ENCODE measurements at regions not wholly inside any gene's neighbourhood (a gene's known extent, or its start where the extent isn't known, plus 50 kb on each side); places are given as distances from the start of the nearest gene placed in this dataset.

- Histone ChIP-seq H2BK120ac (ENCODE audit: low read depth, low read length, poor library complexity, severe bottlenecking) (no peak overlapping the region), H3K14ac (ENCODE audit: insufficient read depth, low read length) (no peak overlapping the region), H3K27me3 (ENCODE audit: insufficient read depth, low read length) (no peaks in the 10 kb centered on the region), H2AK5ac (ENCODE audit: insufficient read length, low read length) (no peak overlapping the region), H3K23ac (ENCODE audit: insufficient read length, low read depth, low read length) (no peak overlapping the region), H3K23me2 (ENCODE audit: insufficient read length, low read depth, low read length, poor library complexity, severe bottlenecking) (no peaks in the 10 kb centered on the region), H3K79me1 (ENCODE audit: insufficient read depth, low read depth, low read length, poor library complexity, severe bottlenecking) (no peaks in the 10 kb centered on the region), H2BK20ac (ENCODE audit: low read depth, low read length, poor library complexity, severe bottlenecking) (no peak overlapping the region), H3K4ac (ENCODE audit: low read depth, low read length) (no peak overlapping the region), H3K18ac (ENCODE audit: insufficient read length, low read depth, low read length) (no peak overlapping the region), H2BK12ac (ENCODE audit: insufficient read length, low read depth, low read length) (no peak overlapping the region), H3K27ac (ENCODE audit: insufficient read length, low read depth, low read length) (no peak overlapping the region), H3K9me3 (ENCODE audit: control insufficient read depth, low read depth, low read length) (no peaks in the 10 kb centered on the region), H4K91ac (ENCODE audit: insufficient read length, low read depth, low read length) (no peak overlapping the region), H3K56ac (ENCODE audit: insufficient read length, low read depth, low read length) (no peak overlapping the region), H3K4me2 (ENCODE audit: insufficient read depth, insufficient read length, low read length) (no peak overlapping the region), H3K9ac (ENCODE audit: extremely low read depth, insufficient read length, low read length) (no peak overlapping the region), H2BK15ac (ENCODE audit: low read depth, low read length) (no peak overlapping the region), H4K20me1 (ENCODE audit: control insufficient read depth, insufficient read depth, insufficient read length) (no peaks in the 10 kb centered on the region), H2AFZ (ENCODE audit: low read length) (no peak overlapping the region), H3T11ph (ENCODE audit: low read length) (no peak overlapping the region), H2BK5ac (ENCODE audit: insufficient read length, low read length) (no peak overlapping the region), H3K4me1 (ENCODE audit: insufficient read depth, low read length) (no peaks in the 10 kb centered on the region), H3K79me2 (ENCODE audit: insufficient read depth, low read length) (no peaks in the 10 kb centered on the region), H4K8ac (replicated peaks; ENCODE audit: insufficient read length, low read depth, low read length) (no peak overlapping the region), H4K5ac (ENCODE audit: insufficient read length, low read depth, low read length) (no peak overlapping the region)
- Mint-ChIP-seq H3K4me1 (peaks cover 2 to 7% of the 10 kb centered on the region in 2 experiments; a peak in 2 of 4 replicates), H3K4me3 (no peak overlapping the region), H3K9me3 (peaks cover 8 to 9% of the 10 kb centered on the region in 2 experiments; a peak in 4 of 5 replicates), H3K27ac (peak overlapping the region in 1 of 3 experiments; percentile 79; a peak in 2 of 7 replicates), H3K27me3 (ENCODE audit: low read depth) (peaks cover 5% of the 10 kb centered on the region), H3K36me3 (ENCODE audit: insufficient read depth in 1 of 3, low read depth in 3 of 3) (no peaks in the 10 kb centered on the region; a peak in 1 of 7 replicates)
- TF ChIP-seq CTCF (conservative IDR thresholded peaks at IDR 0.05), result peak; percentile 89
- no CpG with 5 or more reads among the region's 16 CpGs for WGBS (ENCODE audit: extremely low coverage, insufficient read length, low lambda C conversion rate)
- peak; percentile 80 for DNase-seq
Measured at GRCh38 chr12:128190614-128191013, 76.4 kb upstream of the TMEM132C start.

All from H9 (cell line).